ENCODE measurements at regions not wholly inside any gene's neighbourhood (a gene's known extent, or its start where the extent isn't known, plus 50 kb on each side); places are given as distances from the start of the nearest gene placed in this dataset.

DNA sequence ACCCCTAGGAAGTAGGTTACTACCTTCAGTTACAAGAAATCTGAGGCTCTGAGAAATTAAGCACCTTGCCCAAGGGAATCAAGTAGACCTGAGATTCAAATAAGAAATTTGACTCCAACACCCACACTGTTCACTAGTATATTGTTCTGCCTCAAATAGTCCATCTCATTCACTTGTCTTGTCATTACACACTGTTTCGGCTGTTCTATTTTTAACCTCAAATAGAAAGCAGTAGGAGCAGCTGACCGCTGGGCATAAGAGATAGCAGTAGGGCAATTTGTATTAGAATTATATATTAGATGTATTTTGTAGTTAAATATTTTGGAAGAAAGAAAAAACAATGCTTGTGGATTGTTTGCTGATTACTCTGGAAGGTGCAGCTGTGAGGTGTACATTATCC lies 185.1 kb downstream of the INHBA start:
- no peak for FAIRE-seq
- no peak for TF ChIP-seq TAF1 (IDR thresholded peaks at IDR 0.05; ENCODE audit: borderline replicate concordance, low read depth, low read length)
- no peak for TF ChIP-seq POLR2AphosphoS5 (IDR thresholded peaks at IDR 0.05; ENCODE audit: low read depth, low read length)
- TF ChIP-seq POLR2A (IDR thresholded peaks at IDR 0.05; ENCODE audit: low read depth, low read length) = no peak

DNA sequence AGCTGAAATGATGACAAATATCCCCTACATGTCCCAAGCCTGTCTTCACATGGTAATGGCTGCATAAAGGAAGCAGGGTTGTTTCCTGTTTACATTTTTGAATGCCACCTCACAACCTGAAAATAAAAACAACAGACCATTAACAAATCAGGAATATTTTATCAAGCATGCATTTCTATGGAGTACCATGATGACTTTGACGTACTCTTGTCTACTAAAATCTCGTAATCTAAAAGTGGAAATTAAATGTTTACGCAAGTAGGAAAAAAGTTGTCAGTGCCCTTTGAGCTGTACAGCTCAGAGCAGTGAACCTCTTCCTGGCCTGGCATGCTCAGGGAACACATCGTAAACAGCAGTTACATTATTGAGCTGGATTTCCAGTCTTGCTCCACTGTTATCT lies 194.1 kb downstream of the INHBA start:
- FAIRE-seq (no peak), DNase-seq (ENCODE audit: insufficient read length) (no peak)
- TF ChIP-seq POLR2AphosphoS5 (IDR thresholded peaks at IDR 0.05; ENCODE audit: low read depth, low read length) (no peak), POLR2A (IDR thresholded peaks at IDR 0.05; ENCODE audit: low read depth, low read length) (no peak), TAF1 (IDR thresholded peaks at IDR 0.05; ENCODE audit: borderline replicate concordance, low read depth, low read length) (no peak)

More for the DNA sequence above, 185.1 kb downstream of the INHBA start:
- DNase-seq (ENCODE audit: insufficient read length) = no peak

DNA sequence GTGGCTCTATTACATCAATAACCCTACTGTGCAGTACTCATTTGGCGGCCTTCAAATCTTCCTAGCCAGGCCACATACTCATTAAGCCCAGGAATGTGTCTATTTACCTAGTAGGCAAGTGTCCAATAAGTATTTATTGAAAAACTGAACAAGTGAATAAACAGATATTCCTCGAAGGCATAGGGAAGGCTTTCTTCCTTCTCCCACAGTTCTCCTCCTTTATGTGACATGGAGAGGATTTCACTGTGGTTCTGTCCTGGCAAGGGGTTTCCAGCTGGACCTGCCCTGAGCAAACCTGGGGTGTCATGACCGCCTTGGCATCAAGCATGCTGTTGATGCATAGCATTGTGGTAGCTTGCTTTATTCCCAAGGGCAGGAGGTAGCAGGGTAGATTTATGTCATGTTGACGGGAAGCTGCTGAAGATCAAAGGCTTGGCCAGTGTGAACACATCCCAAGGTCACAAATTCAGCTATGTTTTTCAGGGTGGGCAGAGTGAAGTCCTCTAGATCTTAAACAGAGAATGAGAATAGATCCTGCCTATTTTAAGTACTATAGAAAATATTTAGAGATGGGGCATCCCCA lies 195.1 kb downstream of the INHBA start:
- DNase-seq (ENCODE audit: insufficient read length) (no peak), FAIRE-seq (no peak)
- TF ChIP-seq POLR2AphosphoS5 (IDR thresholded peaks at IDR 0.05; ENCODE audit: low read depth, low read length) (no peak), POLR2A (IDR thresholded peaks at IDR 0.05; ENCODE audit: low read depth, low read length) (no peak), TAF1 (IDR thresholded peaks at IDR 0.05; ENCODE audit: borderline replicate concordance, low read depth, low read length) (no peak)

DNA sequence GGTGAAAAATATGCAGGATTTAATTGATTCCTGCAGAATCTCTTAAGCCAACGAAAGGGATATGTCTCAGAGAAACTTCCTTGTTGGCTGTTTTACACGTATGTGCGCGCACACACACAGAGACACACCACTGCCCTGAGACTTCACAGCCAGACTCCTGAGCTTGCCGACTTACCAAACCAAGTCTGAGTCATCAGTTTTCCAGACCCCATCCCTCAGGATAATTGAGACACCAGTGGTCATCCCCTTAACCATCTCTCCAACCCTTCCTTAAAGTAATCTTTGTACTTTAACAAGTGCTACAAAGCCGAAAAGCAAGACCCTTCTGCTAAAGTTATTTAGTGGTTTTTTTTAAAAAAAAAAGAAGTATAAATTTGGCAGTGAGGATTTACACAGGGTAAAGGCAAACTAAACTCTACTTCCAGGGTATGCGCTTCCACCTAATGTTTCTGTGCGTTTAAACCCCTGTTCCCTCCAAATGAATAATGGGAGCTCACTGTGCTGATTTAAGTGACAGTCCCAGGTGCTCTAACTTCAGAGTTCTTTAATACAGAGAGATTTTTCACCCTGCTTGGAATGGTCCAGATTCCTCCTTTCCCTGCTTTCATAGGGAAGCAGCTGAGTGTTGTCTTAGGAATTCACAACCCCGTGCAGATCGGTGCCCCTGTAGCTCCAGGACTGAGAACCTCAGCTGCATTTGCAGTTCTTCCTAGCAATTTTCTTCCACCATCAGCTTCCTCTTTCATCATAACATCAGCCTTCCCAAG lies 198.5 kb downstream of the INHBA start:
- no peak for FAIRE-seq

DNA sequence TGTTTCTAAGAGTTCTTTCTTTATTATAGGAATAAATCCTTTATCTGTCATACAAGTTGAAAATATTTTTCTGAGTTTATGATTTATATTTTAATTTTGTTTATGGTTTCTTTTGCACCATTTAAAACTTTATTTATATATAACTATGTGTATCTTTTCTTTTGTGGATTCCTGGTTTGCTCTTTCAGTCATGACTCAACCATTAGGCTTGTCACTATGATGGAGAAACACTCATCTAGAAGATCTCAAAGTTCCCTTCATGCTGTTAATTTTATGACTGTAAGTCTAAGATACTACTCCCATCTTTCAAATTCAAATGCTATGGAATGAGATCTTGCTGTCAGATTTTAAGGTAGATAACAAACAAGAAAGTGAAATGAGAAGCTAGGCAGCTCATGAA lies 199.5 kb downstream of the INHBA start:
- FAIRE-seq = no peak

More for the DNA sequence above, 198.5 kb downstream of the INHBA start:
- TF ChIP-seq POLR2AphosphoS5 (IDR thresholded peaks at IDR 0.05; ENCODE audit: low read depth, low read length) = no peak
- DNase-seq (ENCODE audit: insufficient read length) = no peak

DNA sequence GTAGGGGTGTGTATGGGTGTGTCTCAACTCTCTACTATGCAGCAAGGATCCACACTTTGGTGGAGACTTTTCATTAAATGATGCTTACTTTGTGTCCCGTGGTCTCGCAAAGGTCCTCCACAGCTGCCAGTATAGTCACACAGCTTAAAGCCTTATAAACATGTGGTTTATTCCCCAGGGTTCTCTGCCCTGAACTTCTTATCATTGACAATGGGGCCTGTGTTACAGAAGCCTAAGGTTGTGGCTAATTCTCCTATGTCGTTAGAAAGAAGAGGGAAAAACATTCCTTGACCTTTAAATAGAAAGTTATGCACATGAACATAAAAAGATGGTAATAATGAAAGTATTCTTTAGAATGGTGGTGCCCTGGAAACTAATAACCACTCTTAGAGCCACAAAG lies 201.4 kb downstream of the INHBA start:
- FAIRE-seq = no peak
- no peak for DNase-seq (ENCODE audit: insufficient read length)
- TF ChIP-seq TAF1 (IDR thresholded peaks at IDR 0.05; ENCODE audit: borderline replicate concordance, low read depth, low read length) = no peak
- TF ChIP-seq POLR2AphosphoS5 (IDR thresholded peaks at IDR 0.05; ENCODE audit: low read depth, low read length) = no peak
- no peak for TF ChIP-seq POLR2A (IDR thresholded peaks at IDR 0.05; ENCODE audit: low read depth, low read length)

More for the DNA sequence above, 199.5 kb downstream of the INHBA start:
- no peak for TF ChIP-seq POLR2AphosphoS5 (IDR thresholded peaks at IDR 0.05; ENCODE audit: low read depth, low read length)
- TF ChIP-seq POLR2A (IDR thresholded peaks at IDR 0.05; ENCODE audit: low read depth, low read length) = no peak
- no peak for TF ChIP-seq TAF1 (IDR thresholded peaks at IDR 0.05; ENCODE audit: borderline replicate concordance, low read depth, low read length)
- no peak for DNase-seq (ENCODE audit: insufficient read length)

DNA sequence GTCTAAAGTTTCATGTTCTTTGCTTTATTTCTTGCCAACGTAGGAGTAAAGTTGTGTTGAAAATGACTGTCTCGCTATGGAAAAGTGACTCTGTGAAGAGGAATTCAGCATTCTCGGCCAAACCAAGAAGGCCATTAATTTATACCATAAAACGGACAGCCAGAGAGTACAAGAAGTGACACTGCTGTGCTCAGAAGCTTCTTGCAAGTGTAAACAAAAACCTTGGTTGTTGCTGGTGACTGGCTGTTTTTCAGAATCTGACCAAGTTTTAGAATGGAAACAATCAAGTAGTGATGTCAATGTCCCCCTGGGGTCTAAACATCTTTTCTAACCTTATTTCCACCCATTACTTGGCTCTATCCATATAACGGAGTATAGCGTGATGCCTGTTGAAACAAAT lies 201.9 kb downstream of the INHBA start:
- DNase-seq (ENCODE audit: insufficient read length) (no peak), FAIRE-seq (no peak)
- TF ChIP-seq TAF1 (IDR thresholded peaks at IDR 0.05; ENCODE audit: borderline replicate concordance, low read depth, low read length) (no peak), POLR2A (IDR thresholded peaks at IDR 0.05; ENCODE audit: low read depth, low read length) (no peak), POLR2AphosphoS5 (IDR thresholded peaks at IDR 0.05; ENCODE audit: low read depth, low read length) (no peak)

DNA sequence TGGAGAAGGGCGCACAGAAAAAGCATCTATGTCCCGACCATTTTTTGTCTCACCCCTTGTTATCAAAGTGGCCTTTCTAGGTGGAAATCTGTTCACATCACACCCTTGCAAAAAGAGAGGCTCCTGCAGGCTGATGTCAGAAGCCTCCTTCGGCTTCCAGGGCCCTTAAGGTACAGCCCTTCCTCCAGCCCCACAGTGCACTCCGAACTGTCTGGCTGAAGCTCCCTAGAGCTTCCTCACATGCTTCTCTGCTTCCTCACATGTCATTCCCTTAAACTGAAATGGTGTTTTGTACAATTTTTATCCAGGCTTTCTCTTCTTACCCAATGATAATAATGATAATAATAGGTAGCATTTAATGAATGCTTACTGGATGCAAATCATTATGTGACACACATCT lies 210.3 kb downstream of the INHBA start:
- no peak for FAIRE-seq

DNA sequence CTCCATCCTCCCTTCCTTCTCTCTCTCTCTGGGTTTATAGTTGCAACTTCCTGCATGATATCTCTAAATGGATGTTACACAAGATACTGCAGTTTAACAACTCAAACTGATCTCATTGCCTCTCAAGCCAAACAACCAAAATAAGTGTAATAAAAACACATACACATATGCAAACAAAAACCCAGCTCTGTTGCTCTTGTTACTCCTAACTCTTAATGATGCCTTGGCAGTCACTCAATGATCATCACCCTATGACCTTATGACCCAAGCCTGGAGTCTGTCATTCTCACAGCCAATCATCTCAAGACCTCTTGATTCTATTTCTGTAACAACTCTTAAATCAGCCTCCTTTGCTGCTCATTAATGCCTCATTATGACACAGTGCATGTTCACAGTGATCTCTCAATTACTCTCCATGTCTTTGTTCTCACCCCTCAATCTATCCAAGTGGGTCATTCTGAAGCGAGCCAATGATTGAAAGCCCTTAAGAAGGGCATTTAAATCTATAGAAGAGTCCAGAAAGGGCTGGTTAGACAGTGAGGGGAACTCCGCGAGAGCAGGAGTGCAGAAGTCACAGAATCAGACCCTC lies 210.9 kb downstream of the INHBA start:
- TF ChIP-seq POLR2AphosphoS5 (IDR thresholded peaks at IDR 0.05; ENCODE audit: low read depth, low read length) (no peak), POLR2A (IDR thresholded peaks at IDR 0.05; ENCODE audit: low read depth, low read length) (no peak), TAF1 (IDR thresholded peaks at IDR 0.05; ENCODE audit: borderline replicate concordance, low read depth, low read length) (no peak)
- DNase-seq (ENCODE audit: insufficient read length) = no peak
- no peak for FAIRE-seq

More for the DNA sequence above, 210.3 kb downstream of the INHBA start:
- no peak for DNase-seq (ENCODE audit: insufficient read length)
- TF ChIP-seq POLR2A (IDR thresholded peaks at IDR 0.05; ENCODE audit: low read depth, low read length) = no peak

DNA sequence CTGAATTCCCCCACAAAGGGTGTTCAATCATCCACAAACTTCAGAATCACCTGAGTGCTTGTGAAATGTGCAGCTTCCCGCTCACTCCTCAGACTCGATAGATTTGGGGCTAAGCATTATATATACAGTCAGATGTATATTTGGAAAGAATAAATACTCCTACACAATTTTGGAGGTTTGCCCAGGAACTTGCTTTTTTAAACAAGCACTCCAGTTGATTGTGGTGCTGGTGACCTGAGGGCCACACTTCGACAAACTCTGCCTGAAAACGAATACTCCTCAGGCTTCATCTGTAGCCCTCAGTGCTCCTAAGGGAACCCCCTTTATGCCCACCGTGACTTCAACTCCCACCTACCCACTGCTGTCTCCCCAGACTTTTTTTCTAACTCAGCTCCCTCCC lies 211.6 kb downstream of the INHBA start:
- TF ChIP-seq POLR2A (IDR thresholded peaks at IDR 0.05; ENCODE audit: low read depth, low read length) = no peak
- no peak for TF ChIP-seq TAF1 (IDR thresholded peaks at IDR 0.05; ENCODE audit: borderline replicate concordance, low read depth, low read length)
- no peak for TF ChIP-seq POLR2AphosphoS5 (IDR thresholded peaks at IDR 0.05; ENCODE audit: low read depth, low read length)
- no peak for FAIRE-seq
- DNase-seq (ENCODE audit: insufficient read length) = no peak

DNA sequence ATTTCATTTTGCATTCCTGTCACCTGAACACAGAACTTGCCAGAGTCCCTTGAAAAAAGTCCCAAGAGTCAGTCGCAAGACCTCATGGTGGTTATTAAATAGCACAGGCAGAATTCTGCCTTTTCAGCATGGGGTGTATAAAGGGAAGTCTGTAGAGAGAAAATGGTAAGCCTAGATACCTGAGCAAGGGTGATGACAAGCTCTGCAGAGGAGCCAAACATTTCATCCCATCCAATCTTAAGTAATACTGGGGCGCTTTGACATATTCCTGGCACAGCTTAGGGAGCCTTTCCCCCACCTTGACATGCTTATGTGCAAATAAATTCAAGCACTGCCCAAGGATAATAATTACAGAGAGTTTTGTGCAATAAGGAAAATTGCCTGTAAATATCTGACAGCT lies 213.0 kb downstream of the INHBA start:
- TF ChIP-seq POLR2A (IDR thresholded peaks at IDR 0.05; ENCODE audit: low read depth, low read length) (no peak), TAF1 (IDR thresholded peaks at IDR 0.05; ENCODE audit: borderline replicate concordance, low read depth, low read length) (no peak), POLR2AphosphoS5 (IDR thresholded peaks at IDR 0.05; ENCODE audit: low read depth, low read length) (no peak)
- FAIRE-seq (no peak), DNase-seq (ENCODE audit: insufficient read length) (no peak)
